ENCODE measurements at regions not wholly inside any gene's neighbourhood (a gene's known extent, or its start where the extent isn't known, plus 50 kb on each side); places are given as distances from the start of the nearest gene placed in this dataset.

DNA sequence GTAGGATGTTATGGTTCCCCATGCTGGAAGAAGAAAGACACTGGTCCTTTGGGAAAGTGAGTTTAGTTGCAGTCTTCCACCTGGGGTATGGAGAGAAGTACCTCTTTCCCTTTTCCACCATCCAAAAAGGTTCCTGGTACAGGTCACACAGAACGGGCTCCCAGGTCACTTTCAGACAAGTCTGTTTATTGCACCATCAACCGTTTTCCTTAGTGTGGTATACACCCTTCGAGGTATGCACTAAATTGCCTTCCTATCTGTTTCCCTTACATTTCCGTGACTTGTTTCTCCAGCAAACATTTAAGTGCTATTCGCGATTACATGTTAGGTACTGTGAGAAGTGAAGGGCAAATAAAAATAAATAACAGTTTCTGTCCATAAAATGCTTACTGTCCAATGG, 185.1 kb downstream of the ARL4A start:
- WGBS, 2 donors, result 88 to 89% methylated on average over 6 of the region's 6 CpGs
- Histone ChIP-seq H3K36me3 (ENCODE audit: control insufficient read depth in 1 of 2, insufficient read depth in 2 of 2, low read length in 1 of 2) (no peaks in the 10 kb centered on the region), H3K4me3 (ENCODE audit: low read length in 2 of 2) (no peak overlapping the region), H3K9me3 (ENCODE audit: control insufficient read depth, low read length) (no peaks in the 10 kb centered on the region), H3K4me1 (ENCODE audit: control insufficient read depth in 1 of 2, insufficient read depth in 2 of 2, low read length in 2 of 2) (no peaks in the 10 kb centered on the region), H3K27me3 (ENCODE audit: control insufficient read depth in 1 of 2, insufficient read depth in 2 of 2, low read length in 1 of 2) (no peaks in the 10 kb centered on the region), H3K27ac (ENCODE audit: low read depth in 1 of 2, low read length in 2 of 2) (no peak overlapping the region)
- intact Hi-C loops (cut with DNase I), result no loop called here
- no peak for ATAC-seq (ENCODE audit: low FRiP score)
- DNase-seq, result no peak

DNA sequence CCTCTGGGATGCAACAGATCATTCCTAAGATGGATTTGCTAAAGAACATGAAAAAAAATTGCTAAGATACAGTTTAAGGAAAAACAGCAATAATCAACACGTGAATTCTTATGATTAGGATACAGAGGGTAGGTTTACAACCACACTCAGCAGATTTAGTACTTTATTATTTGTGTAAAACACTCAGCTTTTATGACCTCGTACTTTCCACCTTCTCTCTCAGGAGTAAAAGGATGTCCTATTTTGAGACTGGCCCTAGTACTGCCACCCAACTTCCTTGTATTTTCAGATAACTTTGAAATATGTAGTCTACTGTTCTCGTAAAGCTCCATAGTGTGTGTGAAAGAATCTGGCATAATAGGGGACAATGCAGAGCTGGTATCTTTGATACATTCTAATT, 186.1 kb downstream of the ARL4A start:
- no peak for ATAC-seq (ENCODE audit: low FRiP score)
- Histone ChIP-seq H3K9me3 (ENCODE audit: control insufficient read depth, low read length) (no peaks in the 10 kb centered on the region), H3K27me3 (ENCODE audit: control insufficient read depth in 1 of 2, insufficient read depth in 2 of 2, low read length in 1 of 2) (no peaks in the 10 kb centered on the region), H3K4me1 (ENCODE audit: control insufficient read depth in 1 of 2, insufficient read depth in 2 of 2, low read length in 2 of 2) (no peaks in the 10 kb centered on the region), H3K27ac (ENCODE audit: low read depth in 1 of 2, low read length in 2 of 2) (no peak overlapping the region), H3K36me3 (ENCODE audit: control insufficient read depth in 1 of 2, insufficient read depth in 2 of 2, low read length in 1 of 2) (no peaks in the 10 kb centered on the region), H3K4me3 (ENCODE audit: low read length in 2 of 2) (no peak overlapping the region)
- intact Hi-C loops (cut with DNase I), result no loop called here
- WGBS, 2 donors, result 44 to 67% methylated on average over 3 of the region's 3 CpGs
- no peak for DNase-seq

DNA sequence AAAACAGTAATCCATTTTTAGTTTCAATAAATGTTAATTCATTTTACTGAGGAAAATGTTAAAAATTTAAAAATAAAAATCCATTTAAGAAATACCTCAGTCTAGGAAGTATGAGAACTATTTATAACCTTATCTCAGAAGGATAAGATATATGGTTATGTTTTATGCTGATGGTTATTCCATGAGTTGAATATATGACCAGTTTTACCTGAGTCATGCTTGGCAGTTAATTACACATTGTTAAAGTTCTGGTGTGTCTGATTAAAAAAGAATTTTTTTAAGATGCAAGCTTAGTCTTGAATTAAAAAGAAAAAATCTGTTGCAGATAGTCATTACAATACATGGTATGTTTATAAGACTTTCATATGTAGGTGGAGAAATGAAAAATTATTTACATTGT, 191.7 kb downstream of the ARL4A start:
- intact Hi-C loops (cut with DNase I), result no loop called here
- ATAC-seq (ENCODE audit: low FRiP score), result no peak
- DNase-seq, result no peak
- no peaks in the 10 kb centered on the region for H3K9me3 ChIP-seq (ENCODE audit: control insufficient read depth, low read length)
- H3K4me1 ChIP-seq (ENCODE audit: control insufficient read depth in 1 of 2, insufficient read depth in 2 of 2, low read length in 2 of 2), result no peaks in the 10 kb centered on the region
- no peaks in the 10 kb centered on the region for H3K27me3 ChIP-seq (ENCODE audit: control insufficient read depth in 1 of 2, insufficient read depth in 2 of 2, low read length in 1 of 2)
- no peak overlapping the region for H3K27ac ChIP-seq (ENCODE audit: low read depth in 1 of 2, low read length in 2 of 2)
- no peaks in the 10 kb centered on the region for H3K36me3 ChIP-seq (ENCODE audit: control insufficient read depth in 1 of 2, insufficient read depth in 2 of 2, low read length in 1 of 2)
- H3K4me3 ChIP-seq (ENCODE audit: low read length in 2 of 2), result no peak overlapping the region

DNA sequence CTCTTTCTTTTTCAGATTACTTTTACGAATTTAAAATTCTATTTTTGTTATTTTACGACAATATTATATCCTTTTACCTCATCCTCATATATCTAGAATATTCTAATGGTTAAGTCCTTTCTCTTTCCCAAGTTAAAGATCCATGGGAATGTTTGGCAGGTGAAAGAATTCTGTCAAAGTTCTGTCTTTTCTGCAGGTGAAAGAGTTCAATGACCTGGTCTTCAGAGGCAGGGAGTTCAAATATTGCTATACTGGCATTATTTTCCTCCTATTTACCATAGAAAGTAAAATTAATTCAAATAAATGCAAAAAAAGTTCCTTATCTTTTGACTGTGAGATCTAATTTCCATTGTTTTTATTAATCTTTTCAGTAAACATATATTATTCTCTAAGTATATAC, 194.3 kb downstream of the ARL4A start:
- H3K4me3 ChIP-seq (ENCODE audit: low read length in 2 of 2), result no peak overlapping the region

DNA sequence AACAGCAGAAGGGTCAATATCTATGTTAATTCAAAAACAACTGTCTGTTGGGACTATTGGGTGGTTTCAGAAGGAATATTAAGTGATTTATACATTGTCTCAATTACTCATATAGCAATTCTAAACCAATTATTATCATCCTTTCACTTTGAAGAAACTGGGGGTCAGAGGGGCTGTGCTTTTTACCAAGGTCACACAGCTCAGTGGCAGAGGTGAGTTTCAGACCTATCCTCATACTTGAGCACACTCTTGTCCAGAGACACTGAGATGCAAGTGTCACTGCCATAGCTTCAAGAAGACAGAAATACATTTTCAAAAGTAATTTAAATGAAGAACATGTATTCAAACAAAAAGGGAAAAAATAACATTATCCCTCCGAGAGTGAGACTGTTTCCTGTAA, 195.3 kb downstream of the ARL4A start:
- Histone ChIP-seq H3K27me3 (ENCODE audit: control insufficient read depth in 1 of 2, insufficient read depth in 2 of 2, low read length in 1 of 2) (no peaks in the 10 kb centered on the region), H3K4me1 (ENCODE audit: control insufficient read depth in 1 of 2, insufficient read depth in 2 of 2, low read length in 2 of 2) (no peaks in the 10 kb centered on the region), H3K36me3 (ENCODE audit: control insufficient read depth in 1 of 2, insufficient read depth in 2 of 2, low read length in 1 of 2) (no peaks in the 10 kb centered on the region), H3K9me3 (ENCODE audit: control insufficient read depth, low read length) (no peaks in the 10 kb centered on the region), H3K27ac (ENCODE audit: low read depth in 1 of 2, low read length in 2 of 2) (no peak overlapping the region), H3K4me3 (ENCODE audit: low read length in 2 of 2) (no peak overlapping the region)
- WGBS, 2 donors, result 58 to 79% methylated on average over 1 of the region's 1 CpG
- ATAC-seq (ENCODE audit: low FRiP score) (no peak), DNase-seq (no peak)
- intact Hi-C loops (cut with DNase I), result loop anchor here (10.0 kb wide), 1 partner anchor 198 kb away; the partner anchor contains the start of gene ARL4A (in 2 of the 2)

More for the DNA sequence above, 194.3 kb downstream of the ARL4A start:
- 96 to 100% methylated on average over 2 of the region's 2 CpGs for WGBS, 2 donors
- ATAC-seq (ENCODE audit: low FRiP score) (no peak), DNase-seq (no peak)
- no peaks in the 10 kb centered on the region for H3K27me3 ChIP-seq (ENCODE audit: control insufficient read depth in 1 of 2, insufficient read depth in 2 of 2, low read length in 1 of 2)
- H3K4me1 ChIP-seq (ENCODE audit: control insufficient read depth in 1 of 2, insufficient read depth in 2 of 2, low read length in 2 of 2), result no peaks in the 10 kb centered on the region
- H3K27ac ChIP-seq (ENCODE audit: low read depth in 1 of 2, low read length in 2 of 2), result no peak overlapping the region
- no peaks in the 10 kb centered on the region for H3K36me3 ChIP-seq (ENCODE audit: control insufficient read depth in 1 of 2, insufficient read depth in 2 of 2, low read length in 1 of 2)
- intact Hi-C loops (cut with DNase I), result loop anchor here (10.0 kb wide), 1 partner anchor 197 kb away; the partner anchor contains the start of gene ARL4A (in 2 of the 2)
- H3K9me3 ChIP-seq (ENCODE audit: control insufficient read depth, low read length), result no peaks in the 10 kb centered on the region

DNA sequence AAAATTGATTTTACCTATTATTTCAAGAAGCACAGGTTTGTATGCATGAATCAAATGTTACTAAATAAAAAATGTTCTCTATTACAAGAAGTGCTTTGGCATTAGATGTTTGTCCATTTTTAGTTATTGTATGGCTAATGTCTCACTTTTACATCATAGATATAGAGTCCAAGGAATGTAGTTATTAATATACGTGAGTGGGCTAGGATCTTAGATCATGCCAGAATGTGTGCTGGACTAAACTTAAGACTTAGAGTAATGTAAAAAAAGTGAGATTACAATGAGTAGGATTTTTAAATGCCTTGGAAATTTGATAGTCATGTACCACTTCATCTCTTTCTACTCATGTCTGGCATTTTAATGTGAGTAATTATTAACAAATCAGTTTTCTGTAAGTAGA, 196.6 kb downstream of the ARL4A start:
- H3K27me3 ChIP-seq (ENCODE audit: control insufficient read depth in 1 of 2, insufficient read depth in 2 of 2, low read length in 1 of 2), result no peaks in the 10 kb centered on the region
- no peaks in the 10 kb centered on the region for H3K9me3 ChIP-seq (ENCODE audit: control insufficient read depth, low read length)
- ATAC-seq (ENCODE audit: low FRiP score), result no peak
- H3K4me1 ChIP-seq (ENCODE audit: control insufficient read depth in 1 of 2, insufficient read depth in 2 of 2, low read length in 2 of 2), result no peaks in the 10 kb centered on the region
- no peaks in the 10 kb centered on the region for H3K36me3 ChIP-seq (ENCODE audit: control insufficient read depth in 1 of 2, insufficient read depth in 2 of 2, low read length in 1 of 2)
- no peak for DNase-seq
- no peak overlapping the region for H3K4me3 ChIP-seq (ENCODE audit: low read length in 2 of 2)
- intact Hi-C loops (cut with DNase I), result loop anchor here (10.0 kb wide), 1 partner anchor 199 kb away; the partner anchor contains the start of gene ARL4A (in 2 of the 2)
- H3K27ac ChIP-seq (ENCODE audit: low read depth in 1 of 2, low read length in 2 of 2), result no peak overlapping the region
- WGBS, 2 donors, result 3 to 6% methylated on average over 1 of the region's 1 CpG

DNA sequence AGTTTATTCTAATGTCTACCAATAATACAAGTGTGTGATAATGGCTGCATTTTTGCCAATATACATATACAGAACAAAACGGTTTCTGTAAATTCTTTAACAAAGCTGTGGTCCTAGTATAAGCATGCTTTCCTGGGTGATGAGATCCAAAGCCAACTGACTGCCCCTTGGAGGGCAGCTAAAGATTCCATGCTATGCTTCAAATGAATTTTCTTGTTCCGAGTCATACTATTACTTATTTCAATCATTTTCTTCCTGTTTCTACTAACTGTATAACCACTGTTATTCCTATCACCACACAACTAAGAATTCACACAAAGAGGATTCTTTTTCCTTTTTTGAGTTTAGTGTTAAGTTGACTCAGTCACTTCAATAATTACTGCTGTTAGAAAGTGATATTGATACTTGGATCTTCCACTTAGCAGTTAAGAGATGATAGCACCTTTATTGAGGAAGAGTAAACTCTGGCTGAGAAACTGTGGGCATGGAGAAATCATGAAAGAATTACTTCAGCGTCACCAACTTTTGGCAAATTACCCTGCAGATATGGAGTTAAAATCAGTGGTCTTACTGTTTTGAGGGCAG, 197.5 kb downstream of the ARL4A start:
- 17 to 39% methylated on average over 3 of the region's 3 CpGs for WGBS, 2 donors

DNA sequence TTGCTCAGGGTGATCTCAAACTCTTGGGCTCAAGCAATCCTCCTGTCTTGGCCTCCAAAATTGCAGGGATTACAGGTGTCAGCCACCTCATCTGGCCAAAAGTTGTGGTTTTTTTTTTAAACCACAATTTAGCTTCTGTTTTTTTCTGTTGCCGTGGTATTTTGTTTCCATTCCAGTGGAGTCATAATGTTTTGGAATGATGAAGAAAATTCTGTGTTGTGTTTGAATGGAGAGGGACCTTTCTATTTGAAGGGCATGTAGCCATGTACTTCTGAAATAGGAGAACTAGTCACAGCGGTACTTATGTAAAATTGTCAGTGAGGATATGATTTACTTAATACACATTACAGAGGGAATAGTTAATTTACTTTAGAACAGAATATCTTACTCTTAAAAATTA, 201.3 kb downstream of the ARL4A start:
- intact Hi-C loops (cut with DNase I), result loop anchor here (10.0 kb wide), 1 partner anchor 204 kb away; the partner anchor contains the start of gene ARL4A (in 2 of the 2)
- Histone ChIP-seq H3K4me1 (ENCODE audit: control insufficient read depth in 1 of 2, insufficient read depth in 2 of 2, low read length in 2 of 2) (no peaks in the 10 kb centered on the region), H3K27ac (ENCODE audit: low read depth in 1 of 2, low read length in 2 of 2) (no peak overlapping the region), H3K27me3 (ENCODE audit: control insufficient read depth in 1 of 2, insufficient read depth in 2 of 2, low read length in 1 of 2) (no peaks in the 10 kb centered on the region), H3K9me3 (ENCODE audit: control insufficient read depth, low read length) (no peaks in the 10 kb centered on the region), H3K4me3 (ENCODE audit: low read length in 2 of 2) (no peak overlapping the region), H3K36me3 (ENCODE audit: control insufficient read depth in 1 of 2, insufficient read depth in 2 of 2, low read length in 1 of 2) (no peaks in the 10 kb centered on the region)
- ATAC-seq (ENCODE audit: low FRiP score) (no peak), DNase-seq (no peak)
- 4 to 13% methylated on average over 2 of the region's 2 CpGs for WGBS, 2 donors

More for the DNA sequence above, 197.5 kb downstream of the ARL4A start:
- no peak overlapping the region for H3K27ac ChIP-seq (ENCODE audit: low read depth in 1 of 2, low read length in 2 of 2)
- H3K9me3 ChIP-seq (ENCODE audit: control insufficient read depth, low read length), result no peaks in the 10 kb centered on the region
- H3K27me3 ChIP-seq (ENCODE audit: control insufficient read depth in 1 of 2, insufficient read depth in 2 of 2, low read length in 1 of 2), result no peaks in the 10 kb centered on the region
- DNase-seq (no peak), ATAC-seq (ENCODE audit: low FRiP score) (no peak)
- intact Hi-C loops (cut with DNase I), result loop anchor here (10.0 kb wide), 1 partner anchor 200 kb away; the partner anchor contains the start of gene ARL4A (in 2 of the 2)
- no peaks in the 10 kb centered on the region for H3K36me3 ChIP-seq (ENCODE audit: control insufficient read depth in 1 of 2, insufficient read depth in 2 of 2, low read length in 1 of 2)
- H3K4me3 ChIP-seq (ENCODE audit: low read length in 2 of 2), result no peak overlapping the region
- no peaks in the 10 kb centered on the region for H3K4me1 ChIP-seq (ENCODE audit: control insufficient read depth in 1 of 2, insufficient read depth in 2 of 2, low read length in 2 of 2)

DNA sequence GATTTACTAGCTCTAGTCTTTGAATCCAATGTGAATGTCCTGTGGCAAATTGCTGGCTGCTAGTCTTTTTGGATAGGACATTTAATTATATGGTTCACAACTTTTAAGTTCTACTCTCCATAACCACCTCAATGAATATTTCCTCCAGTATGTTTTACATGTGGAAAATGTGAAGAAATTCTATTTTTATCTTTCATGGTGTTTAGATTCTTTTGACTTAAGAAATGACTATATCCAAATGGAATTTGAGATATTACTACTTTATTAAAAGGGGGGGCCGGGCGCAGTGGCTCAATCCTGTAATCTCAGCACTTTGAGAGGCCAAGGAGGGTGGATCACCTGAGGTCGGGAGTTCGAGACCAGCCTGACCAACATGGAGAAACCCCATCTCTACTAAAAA, 202.0 kb downstream of the ARL4A start:
- WGBS, 2 donors, result 21 to 25% methylated on average over 4 of the region's 4 CpGs
- Histone ChIP-seq H3K4me1 (ENCODE audit: control insufficient read depth in 1 of 2, insufficient read depth in 2 of 2, low read length in 2 of 2) (no peaks in the 10 kb centered on the region), H3K4me3 (ENCODE audit: low read length in 2 of 2) (no peak overlapping the region), H3K27me3 (ENCODE audit: control insufficient read depth in 1 of 2, insufficient read depth in 2 of 2, low read length in 1 of 2) (no peaks in the 10 kb centered on the region), H3K27ac (ENCODE audit: low read depth in 1 of 2, low read length in 2 of 2) (no peak overlapping the region), H3K36me3 (ENCODE audit: control insufficient read depth in 1 of 2, insufficient read depth in 2 of 2, low read length in 1 of 2) (no peaks in the 10 kb centered on the region), H3K9me3 (ENCODE audit: control insufficient read depth, low read length) (no peaks in the 10 kb centered on the region)
- ATAC-seq (ENCODE audit: low FRiP score) (no peak), DNase-seq (peak in 1 of 2 donors; percentile 45)
- intact Hi-C loops (cut with DNase I), result loop anchor here (10.0 kb wide), 1 partner anchor 205 kb away; the partner anchor contains the start of gene ARL4A (in 2 of the 2)
